Gastroesophageal sphincter (tissue), 3 donors: ENCODE measurements at regions not wholly inside any gene's neighbourhood (a gene's known extent, or its start where the extent isn't known, plus 50 kb on each side); places are given as distances from the start of the nearest gene placed in this dataset.

Source experiments
- POLR2A ChIP-seq, 2 donors: fragments of 450-650 bp; IDR thresholded peaks; one replicate each; pipeline ENCODE4 v1.6.1; 2017; ENCODE audit warnings: antibody characterized with exemption in 2 of 2, mild to moderate bottlenecking in 2 of 2, moderate library complexity in 1 of 2
- POLR2AphosphoS5 ChIP-seq: sonication (generic); formaldehyde crosslinking; IDR thresholded peaks from one replicate; pipeline ENCODE4 v1.6.1; 2017; ENCODE audit warnings: antibody characterized with exemption
- TF ChIP-seq, protein P1 (sequence below), 4 experiments: fragments of 200-600 bp in 2 of 4; fragments of 450-650 bp in 2 of 4; sonication (generic) in 1 of 4; IDR thresholded peaks; one replicate each; pipeline ENCODE4 v1.5.1; 2017 to 2019; ENCODE audit warnings: antibody characterized with exemption in 4 of 4, mild to moderate bottlenecking in 2 of 4, moderate library complexity in 2 of 4

DNA sequence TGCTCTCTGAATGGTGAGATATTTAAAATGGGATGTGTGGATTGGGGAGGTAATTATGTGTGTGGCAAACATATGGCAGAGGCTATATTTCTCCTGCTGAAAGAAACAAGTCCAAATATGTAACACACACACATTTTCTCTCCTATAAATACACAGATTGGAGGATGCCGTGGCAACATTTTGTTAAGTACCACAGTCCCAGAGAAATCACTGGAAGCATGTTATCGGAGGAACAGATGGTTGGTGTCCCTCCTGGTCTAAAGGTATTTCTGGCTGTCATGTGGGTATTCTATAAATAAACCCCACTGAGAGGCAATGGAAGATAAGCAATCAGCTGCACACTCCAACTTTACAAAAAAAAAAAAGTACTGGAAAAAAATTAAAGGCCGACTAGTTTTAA, 528.3 kb upstream of the BOD1L1 start:
- TF ChIP-seq POLR2A (IDR thresholded peaks at IDR 0.05) (no peak), POLR2AphosphoS5 (no peak)
- TF ChIP-seq, protein P1, sequence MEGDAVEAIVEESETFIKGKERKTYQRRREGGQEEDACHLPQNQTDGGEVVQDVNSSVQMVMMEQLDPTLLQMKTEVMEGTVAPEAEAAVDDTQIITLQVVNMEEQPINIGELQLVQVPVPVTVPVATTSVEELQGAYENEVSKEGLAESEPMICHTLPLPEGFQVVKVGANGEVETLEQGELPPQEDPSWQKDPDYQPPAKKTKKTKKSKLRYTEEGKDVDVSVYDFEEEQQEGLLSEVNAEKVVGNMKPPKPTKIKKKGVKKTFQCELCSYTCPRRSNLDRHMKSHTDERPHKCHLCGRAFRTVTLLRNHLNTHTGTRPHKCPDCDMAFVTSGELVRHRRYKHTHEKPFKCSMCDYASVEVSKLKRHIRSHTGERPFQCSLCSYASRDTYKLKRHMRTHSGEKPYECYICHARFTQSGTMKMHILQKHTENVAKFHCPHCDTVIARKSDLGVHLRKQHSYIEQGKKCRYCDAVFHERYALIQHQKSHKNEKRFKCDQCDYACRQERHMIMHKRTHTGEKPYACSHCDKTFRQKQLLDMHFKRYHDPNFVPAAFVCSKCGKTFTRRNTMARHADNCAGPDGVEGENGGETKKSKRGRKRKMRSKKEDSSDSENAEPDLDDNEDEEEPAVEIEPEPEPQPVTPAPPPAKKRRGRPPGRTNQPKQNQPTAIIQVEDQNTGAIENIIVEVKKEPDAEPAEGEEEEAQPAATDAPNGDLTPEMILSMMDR (IDR thresholded peaks at IDR 0.05) = no peak
